HG03354 (cell line): ENCODE measurements at regions not wholly inside any gene's neighbourhood (a gene's known extent, or its start where the extent isn't known, plus 50 kb on each side); places are given as distances from the start of the nearest gene placed in this dataset.

ENCODE experiments used
- ATAC-seq: cut with Tn5 transposase; IDR thresholded peaks from one replicate; pipeline ENCODE4 v1.9.1; 2021; ENCODE audit warnings: mild to moderate bottlenecking; ENCODE audit not compliant: unreplicated experiment, poor library complexity, severe bottlenecking

GRCh38 chr5:171668097-171668412, 117.6 kb upstream of the SMIM23 start:
- no peak for ATAC-seq

DNA sequence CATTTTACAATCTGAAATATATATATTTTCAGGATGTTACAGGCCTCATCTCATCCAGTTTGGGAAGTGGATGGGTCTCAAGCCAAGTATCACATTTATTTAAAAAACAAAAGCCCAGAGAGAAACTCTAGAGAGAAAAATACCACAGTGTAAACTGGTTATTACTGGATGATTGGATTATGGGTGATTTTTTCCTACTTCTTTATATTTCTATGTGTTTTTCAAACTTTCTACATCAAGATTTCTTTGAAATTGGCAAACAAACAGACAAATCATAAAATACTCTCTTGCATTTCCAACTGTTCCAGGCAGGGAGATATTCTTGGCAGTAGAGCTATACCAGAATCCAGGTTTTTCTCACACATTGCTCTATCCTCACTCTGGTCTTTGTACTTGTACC, 116.0 kb upstream of the SMIM23 start:
- ATAC-seq = no peak

GRCh38 chr5:171672556-171672955, 113.1 kb upstream of the SMIM23 start:
- no peak for ATAC-seq

GRCh38 chr5:171673328-171673727, 112.3 kb upstream of the SMIM23 start:
- ATAC-seq = no peak

- no peak for ATAC-seq
Measured at GRCh38 chr5:171673840-171674239, 111.8 kb upstream of the SMIM23 start.

DNA sequence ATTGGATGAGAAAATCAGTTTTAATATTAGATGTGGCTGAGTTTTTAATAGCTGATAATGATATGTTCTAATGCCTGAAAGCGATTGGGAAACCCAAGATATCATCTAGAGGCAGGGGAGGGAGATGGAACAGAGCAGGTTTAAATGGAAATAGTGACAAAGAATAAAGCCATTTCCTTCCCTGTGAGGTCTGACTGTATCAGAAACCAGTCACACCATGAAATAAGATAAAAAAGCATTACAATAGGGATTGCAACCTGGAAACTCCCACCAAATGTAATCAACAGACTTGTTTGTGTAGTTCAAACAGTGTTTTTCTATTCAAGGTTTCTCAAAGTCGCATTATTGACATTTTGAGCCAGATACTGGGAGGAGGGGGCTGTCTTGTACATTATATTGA, 110.1 kb upstream of the SMIM23 start:
- no peak for ATAC-seq

GRCh38 chr5:171676286-171676944, 109.2 kb upstream of the SMIM23 start:
- no peak for ATAC-seq

DNA sequence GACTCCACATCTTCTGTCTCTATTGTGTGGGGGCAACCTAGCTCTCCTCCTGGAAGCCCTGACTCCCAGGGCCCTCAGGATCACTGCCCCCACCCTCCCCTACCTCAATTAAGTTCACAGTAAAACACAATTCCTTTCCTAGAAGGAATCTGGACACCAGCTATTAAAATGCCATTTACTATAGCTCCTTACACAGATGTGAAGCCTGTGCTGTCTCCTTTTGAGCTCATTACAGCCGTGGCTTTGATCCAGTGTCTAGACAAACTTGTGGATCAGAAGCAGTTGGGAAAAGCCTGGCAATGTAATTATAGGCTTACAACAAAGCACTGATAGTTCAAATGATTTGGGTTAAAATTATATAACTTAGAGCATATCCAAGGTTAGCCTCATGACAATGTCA, 107.0 kb upstream of the SMIM23 start:
- no peak for ATAC-seq

DNA sequence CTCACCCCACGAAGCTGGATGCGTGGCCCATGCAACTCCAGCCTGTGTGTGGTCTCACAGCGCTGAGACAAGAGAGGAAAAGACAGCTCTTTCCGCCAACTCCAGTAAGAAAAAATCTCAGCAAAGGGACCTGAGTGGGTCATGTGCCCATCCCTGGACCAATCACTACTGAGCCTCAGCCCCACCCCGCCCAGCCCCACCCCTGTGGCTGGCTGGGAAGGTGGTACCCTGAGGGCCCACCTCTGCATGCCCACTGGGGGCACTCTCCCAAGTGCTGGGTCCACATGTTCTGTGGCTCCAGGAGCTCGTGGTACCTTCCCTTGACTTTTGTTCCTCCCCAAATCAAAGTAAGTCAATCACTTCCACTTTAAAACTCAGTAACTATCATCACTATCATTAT, 105.1 kb upstream of the SMIM23 start:
- no peak for ATAC-seq

DNA sequence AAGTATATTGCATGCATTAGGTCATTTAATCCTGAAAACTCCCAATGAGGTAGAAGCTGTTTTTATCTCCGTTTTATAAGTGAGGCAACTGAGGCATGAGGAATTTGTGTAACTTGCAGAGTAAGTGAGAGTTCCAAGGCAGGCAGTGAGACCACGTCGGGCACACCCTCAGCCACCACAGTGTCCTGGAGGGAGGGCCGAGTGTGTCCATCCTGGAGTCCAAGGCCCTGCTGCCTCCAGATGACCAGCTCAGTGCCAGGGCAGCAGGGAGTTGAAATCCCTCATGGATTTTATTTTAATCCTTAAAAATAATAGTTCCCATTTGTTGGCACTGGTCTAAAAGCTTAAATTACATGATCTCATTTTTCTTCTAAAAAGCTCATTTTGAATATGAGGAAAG, 104.6 kb upstream of the SMIM23 start:
- no peak for ATAC-seq

- ATAC-seq = no peak
Measured at GRCh38 chr5:171681677-171682076, 103.9 kb upstream of the SMIM23 start.

DNA sequence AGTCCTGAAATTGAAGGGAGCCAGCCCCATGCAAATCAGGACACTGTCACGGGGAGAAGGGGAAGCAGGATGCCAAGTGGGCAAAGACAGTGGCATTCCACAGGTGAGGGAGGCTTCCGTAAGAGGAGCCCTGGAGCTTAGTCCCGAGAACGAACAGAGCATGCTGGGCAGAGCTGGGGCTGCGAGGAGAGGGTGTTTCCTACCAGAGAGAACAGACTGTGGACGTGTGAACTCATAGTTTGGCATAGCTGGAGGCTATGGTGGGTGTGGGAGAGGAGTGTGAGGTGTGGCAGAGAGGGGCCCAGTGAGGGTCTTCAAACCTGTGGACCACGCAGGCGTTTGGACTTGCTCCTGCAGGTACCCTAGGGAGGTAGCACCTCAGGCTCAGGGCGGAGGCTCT, 102.8 kb upstream of the SMIM23 start:
- no peak for ATAC-seq

DNA sequence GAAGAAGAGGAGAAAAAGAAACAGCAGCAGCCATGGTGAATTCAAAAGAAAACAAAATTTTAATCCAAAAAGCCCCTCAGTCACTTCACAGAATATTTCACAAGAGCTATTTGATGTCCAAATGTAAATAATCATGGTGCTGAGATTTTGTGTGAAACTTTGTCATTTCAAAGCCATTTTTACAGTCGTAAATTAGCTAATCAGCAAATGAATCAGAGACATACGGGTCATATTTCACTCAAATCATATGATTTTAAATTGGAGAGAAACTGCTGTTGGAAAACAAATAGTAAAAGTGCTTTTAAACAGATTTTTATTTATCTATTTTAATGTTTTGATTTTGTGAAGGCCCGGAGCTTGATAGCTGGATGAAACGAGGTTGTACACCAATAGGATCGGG, 101.4 kb upstream of the SMIM23 start:
- ATAC-seq = no peak

GRCh38 chr5:171688696-171689495, 96.7 kb upstream of the SMIM23 start:
- ATAC-seq = no peak

- no peak for ATAC-seq
Measured at GRCh38 chr5:171689853-171690417, 95.7 kb upstream of the SMIM23 start.

GRCh38 chr5:171692107-171692506, 93.5 kb upstream of the SMIM23 start:
- no peak for ATAC-seq

GRCh38 chr5:171692936-171693335, 92.7 kb upstream of the SMIM23 start:
- no peak for ATAC-seq

DNA sequence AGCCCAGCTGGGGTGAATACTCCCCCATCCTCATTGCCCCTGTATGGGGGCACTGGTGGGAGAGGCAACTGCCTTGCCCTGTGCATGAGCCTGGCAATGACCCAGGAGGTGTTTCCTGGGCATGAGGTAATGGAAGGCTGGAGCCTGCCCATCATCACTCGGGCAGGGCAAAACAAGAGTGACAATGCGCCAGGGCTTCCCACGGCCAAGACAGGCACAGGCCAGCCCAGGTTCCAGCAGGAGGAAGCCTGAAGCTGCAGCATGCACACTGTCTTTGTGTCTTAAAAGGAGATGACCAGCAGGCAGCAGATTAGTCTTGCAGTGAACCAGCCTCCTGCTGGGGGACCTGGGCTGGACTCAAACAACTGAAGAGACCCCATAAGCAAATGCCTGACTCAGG, 92.2 kb upstream of the SMIM23 start:
- ATAC-seq = no peak

DNA sequence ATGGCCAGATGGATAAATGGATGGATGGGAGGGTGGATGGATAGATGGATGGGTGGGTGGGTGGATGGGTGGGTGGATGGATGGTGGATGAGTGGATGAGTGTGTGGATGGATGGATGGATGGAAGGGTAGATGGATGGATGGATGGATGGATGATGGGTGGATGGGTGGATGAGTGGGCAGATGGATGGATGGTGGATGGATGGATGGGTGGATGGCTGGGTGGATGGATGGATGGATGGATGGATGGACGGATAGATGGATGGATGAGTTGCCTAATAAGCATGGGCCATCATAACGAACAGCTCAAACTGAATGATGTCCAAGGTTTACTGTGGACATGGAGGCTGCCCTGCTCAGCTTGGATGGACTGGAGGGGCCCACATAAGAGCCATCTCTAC, 89.8 kb upstream of the SMIM23 start:
- no peak for ATAC-seq

DNA sequence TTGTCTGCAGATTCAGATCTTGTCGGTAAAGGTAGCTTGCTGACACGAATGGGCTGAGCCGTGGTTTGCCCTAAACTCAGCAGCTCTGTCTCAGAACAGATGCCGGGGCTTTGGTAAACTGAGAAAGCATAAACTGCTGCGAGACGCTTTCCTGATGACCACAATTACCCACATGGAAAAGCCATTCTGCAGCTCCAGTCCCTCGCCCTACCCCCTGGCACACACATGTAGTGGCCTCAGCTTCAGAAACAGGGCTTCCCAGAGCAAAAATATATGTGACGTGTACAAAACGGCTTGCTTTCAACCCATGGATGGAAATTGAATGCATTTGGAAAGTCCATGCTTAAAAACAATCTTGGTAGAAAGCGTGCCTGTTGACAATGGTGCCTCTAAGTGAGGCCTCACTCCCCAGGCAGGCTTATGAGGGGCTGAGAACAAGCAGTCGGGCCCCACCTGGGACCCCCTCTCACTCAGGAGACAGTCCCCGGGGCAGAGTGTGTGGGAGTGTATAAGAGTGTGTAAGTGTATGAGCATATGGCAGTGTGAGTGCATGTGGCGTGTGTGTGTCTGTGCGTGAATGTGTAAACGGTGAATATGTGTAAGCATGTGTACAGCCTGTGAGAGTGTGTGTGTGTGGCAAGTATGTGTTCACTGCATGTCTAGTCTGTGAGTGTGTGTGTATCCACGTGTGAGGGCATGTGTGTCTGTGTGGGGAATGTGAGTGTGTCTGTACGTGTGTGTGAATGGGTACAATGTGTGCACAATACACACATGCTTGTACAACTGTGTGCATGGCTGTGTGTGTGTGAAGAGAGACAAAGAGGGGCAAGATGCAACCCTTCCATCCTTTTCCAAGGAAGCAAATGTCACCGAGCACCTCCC, 88.2 kb upstream of the SMIM23 start:
- ATAC-seq = no peak
